C4-2B (cell line): ENCODE measurements at regions not wholly inside any gene's neighbourhood (a gene's known extent, or its start where the extent isn't known, plus 50 kb on each side); places are given as distances from the start of the nearest gene placed in this dataset.

Experiments
- CTCF ChIP-seq: fragments of 450-650 bp; conservative IDR thresholded peaks from 2 replicates; pipeline ENCODE4 v1.5.1; 2017; ENCODE audit warnings: mild to moderate bottlenecking
- ZFX ChIP-seq: fragments of 450-650 bp; IDR thresholded peaks from 2 replicates; pipeline ENCODE4 v1.6.1; 2017

- no peak for TF ChIP-seq CTCF
- TF ChIP-seq ZFX, result no peak
These were observed 300.9 kb upstream of the NPSR1 start for GRCh38 chr7:34357068-34357467.
